IPS-NIHi11 (cell line): ENCODE measurements at regions not wholly inside any gene's neighbourhood (a gene's known extent, or its start where the extent isn't known, plus 50 kb on each side); places are given as distances from the start of the nearest gene placed in this dataset.
A peak's percentile ranks its signal among the peaks of the same experiment; 100 is the strongest.

Source experiments
- DNase-seq: peaks from one replicate; pipeline ENCODE4 v3.0.0; 2012; ENCODE audit warnings: mixed read lengths, low spot score

GRCh38 chr15:69718436-69718835 lies 265.8 kb downstream of the RPLP1 start:
- DNase-seq: no peak

GRCh38 chr15:69718916-69719315 lies 266.3 kb downstream of the RPLP1 start:
- DNase-seq: no peak

- DNase-seq: no peak
Observed at GRCh38 chr15:69719527-69720240, 267.1 kb downstream of the RPLP1 start.

GRCh38 chr15:69720536-69720935 lies 267.9 kb downstream of the RPLP1 start:
- DNase-seq: no peak

GRCh38 chr15:69722924-69723323 lies 270.3 kb downstream of the RPLP1 start:
- DNase-seq: no peak

- DNase-seq: peak; percentile 62
Observed at GRCh38 chr15:69723404-69724096, 270.9 kb downstream of the RPLP1 start.

- no peak for DNase-seq
Observed at GRCh38 chr15:69724333-69724732, 271.7 kb downstream of the RPLP1 start.

GRCh38 chr15:69725275-69725674 lies 272.7 kb downstream of the RPLP1 start:
- no peak for DNase-seq

- DNase-seq: no peak
Observed at GRCh38 chr15:69725957-69726356, 273.3 kb downstream of the RPLP1 start.

- no peak for DNase-seq
Observed at GRCh38 chr15:69727121-69727924, 274.7 kb downstream of the RPLP1 start.

GRCh38 chr15:69729167-69729748 lies 276.6 kb downstream of the RPLP1 start:
- peak; percentile 61 for DNase-seq

- no peak for DNase-seq
Observed at GRCh38 chr15:69730281-69731080, 277.9 kb downstream of the RPLP1 start.

GRCh38 chr15:69731081-69731330 lies 278.4 kb downstream of the RPLP1 start:
- DNase-seq: no peak

GRCh38 chr15:69731581-69731980 lies 279.0 kb downstream of the RPLP1 start:
- no peak for DNase-seq

- no peak for DNase-seq
Observed at GRCh38 chr15:69732133-69732532, 279.5 kb downstream of the RPLP1 start.

- no peak for DNase-seq
Observed at GRCh38 chr15:69734699-69735098, 282.1 kb downstream of the RPLP1 start.

- peak; percentile 39 for DNase-seq
Observed at GRCh38 chr15:69735121-69735520, 282.5 kb downstream of the RPLP1 start.

GRCh38 chr15:69736161-69736560 lies 283.5 kb downstream of the RPLP1 start:
- DNase-seq: no peak

- no peak for DNase-seq
Observed at GRCh38 chr15:69737916-69738315, 285.3 kb downstream of the RPLP1 start.

- no peak for DNase-seq
Observed at GRCh38 chr15:69740684-69741083, 288.1 kb downstream of the RPLP1 start.

- no peak for DNase-seq
Observed at GRCh38 chr15:69742361-69742760, 289.7 kb downstream of the RPLP1 start.

GRCh38 chr15:69743091-69743490 lies 290.5 kb downstream of the RPLP1 start:
- no peak for DNase-seq
